HG02870 (cell line): ENCODE measurements at regions not wholly inside any gene's neighbourhood (a gene's known extent, or its start where the extent isn't known, plus 50 kb on each side); places are given as distances from the start of the nearest gene placed in this dataset.

Experiments used
- ATAC-seq: cut with Tn5 transposase; IDR thresholded peaks from one replicate; pipeline ENCODE4 v1.9.1; 2021; ENCODE audit warnings: mild to moderate bottlenecking, moderate library complexity; ENCODE audit not compliant: unreplicated experiment

- no peak for ATAC-seq
These were observed 1052.7 kb upstream of the CNTN5 start for GRCh38 chr11:97968071-97968470.

- ATAC-seq = no peak
These were observed 1048.0 kb upstream of the CNTN5 start for GRCh38 chr11:97972731-97973130.

DNA sequence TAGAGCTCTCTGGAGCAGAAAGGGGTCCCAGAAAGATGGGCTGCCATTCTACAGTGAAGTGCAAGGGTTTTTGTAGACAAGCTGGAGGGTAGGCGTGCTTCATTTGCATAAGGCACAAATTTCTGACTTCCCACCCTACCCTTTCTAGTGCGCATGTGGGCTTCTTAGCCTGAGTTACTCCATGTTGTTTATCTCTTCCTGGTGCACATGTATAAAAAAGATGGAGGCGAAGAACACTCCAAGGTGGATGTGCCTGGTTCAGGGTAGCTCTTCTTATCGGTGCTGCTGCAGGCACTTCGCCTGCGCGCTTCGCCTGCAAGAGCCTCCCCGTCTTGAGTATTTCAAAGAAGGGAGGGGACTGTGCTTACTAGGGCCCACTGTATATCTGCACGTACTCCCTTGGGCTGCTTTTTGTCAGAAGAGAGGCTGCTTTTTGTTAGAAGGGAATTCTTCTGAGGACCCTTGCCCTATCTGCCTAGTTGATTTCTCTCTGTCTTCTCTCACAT is 1047.3 kb upstream of the CNTN5 start:
- ATAC-seq = no peak

- no peak for ATAC-seq
These were observed 1045.8 kb upstream of the CNTN5 start for GRCh38 chr11:97974798-97975498.

DNA sequence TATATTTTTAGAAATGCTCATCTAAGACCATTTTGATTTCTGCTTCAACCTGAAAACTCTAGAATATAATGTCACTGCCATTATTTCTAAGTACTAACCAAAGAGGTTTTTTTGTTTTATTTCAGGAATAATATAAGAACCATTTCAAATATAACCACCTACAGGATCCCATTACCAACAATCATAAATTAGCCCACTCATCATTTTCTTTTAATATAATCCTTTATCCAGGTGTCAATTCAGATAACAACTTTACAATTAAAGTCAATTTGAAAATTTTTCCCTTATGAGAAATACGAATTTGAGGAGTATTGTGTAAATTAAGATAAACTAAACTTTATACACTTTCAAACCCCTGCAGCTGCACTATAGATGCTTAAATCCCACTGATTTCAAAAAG is 1043.0 kb upstream of the CNTN5 start:
- no peak for ATAC-seq

DNA sequence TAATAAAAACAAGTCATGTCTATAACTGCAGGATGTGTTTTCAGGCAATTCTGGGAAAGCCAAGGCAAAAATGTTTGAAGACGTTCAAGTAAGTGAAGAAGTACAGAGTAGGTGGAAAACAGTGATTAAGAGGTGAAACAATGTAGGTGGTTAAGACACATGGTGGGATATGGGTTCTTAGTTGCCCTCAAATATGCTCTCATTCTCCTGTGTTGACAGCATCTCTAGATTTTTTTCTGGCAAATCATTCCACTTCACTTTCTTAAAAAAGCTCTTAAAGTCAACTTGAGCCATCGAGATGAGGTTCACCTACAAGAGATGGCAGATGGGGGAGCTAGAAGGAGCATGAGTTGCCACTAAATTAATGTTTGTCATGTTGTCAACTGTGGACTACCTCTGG is 1041.0 kb upstream of the CNTN5 start:
- no peak for ATAC-seq

- no peak for ATAC-seq
These were observed 1038.2 kb upstream of the CNTN5 start for GRCh38 chr11:97982512-97982911.

GRCh38 chr11:97989121-97989520 is 1031.6 kb upstream of the CNTN5 start:
- ATAC-seq = no peak

DNA sequence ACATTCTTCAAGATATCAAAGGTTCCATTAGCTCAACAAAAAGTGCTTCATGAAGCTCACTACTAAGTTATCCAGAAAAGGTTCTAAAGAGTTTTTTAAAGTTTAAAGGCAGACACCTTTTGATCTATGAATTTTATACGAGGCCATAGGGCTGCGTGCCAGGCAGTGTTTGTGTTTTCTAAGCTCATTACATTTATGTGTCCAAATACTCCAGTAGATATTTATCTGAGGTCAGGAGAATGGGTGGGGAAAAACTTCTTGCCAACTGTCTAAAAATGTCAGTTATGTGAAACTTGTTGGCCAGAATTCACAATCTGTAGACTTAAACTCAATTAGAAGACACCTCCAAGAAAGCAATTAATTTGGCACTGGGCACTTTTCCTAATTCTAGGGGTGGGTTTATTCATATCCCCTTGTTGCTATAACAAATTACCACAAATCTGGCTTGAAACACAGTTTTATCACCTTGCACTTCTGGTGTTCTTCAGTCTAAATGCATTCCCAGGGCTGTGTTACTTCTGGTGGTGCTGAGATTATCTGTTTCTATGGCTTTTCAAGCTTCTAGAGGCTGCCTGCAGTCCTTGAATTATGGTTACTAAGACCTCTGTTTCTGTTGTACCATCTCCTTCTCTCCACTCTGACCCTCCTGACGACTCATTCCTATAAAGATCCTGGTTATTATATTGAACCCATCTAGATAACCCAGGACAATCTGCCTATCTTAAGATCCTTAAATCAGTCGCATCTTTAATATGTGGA is 1030.4 kb upstream of the CNTN5 start:
- no peak for ATAC-seq

- no peak for ATAC-seq
These were observed 1027.2 kb upstream of the CNTN5 start for GRCh38 chr11:97993562-97993961.

GRCh38 chr11:97995874-97996273 is 1024.9 kb upstream of the CNTN5 start:
- ATAC-seq = no peak

GRCh38 chr11:97996762-97997161 is 1024.0 kb upstream of the CNTN5 start:
- ATAC-seq = no peak

- no peak for ATAC-seq
These were observed 1017.0 kb upstream of the CNTN5 start for GRCh38 chr11:98003606-98004371.

GRCh38 chr11:98007072-98007471 is 1013.7 kb upstream of the CNTN5 start:
- no peak for ATAC-seq

DNA sequence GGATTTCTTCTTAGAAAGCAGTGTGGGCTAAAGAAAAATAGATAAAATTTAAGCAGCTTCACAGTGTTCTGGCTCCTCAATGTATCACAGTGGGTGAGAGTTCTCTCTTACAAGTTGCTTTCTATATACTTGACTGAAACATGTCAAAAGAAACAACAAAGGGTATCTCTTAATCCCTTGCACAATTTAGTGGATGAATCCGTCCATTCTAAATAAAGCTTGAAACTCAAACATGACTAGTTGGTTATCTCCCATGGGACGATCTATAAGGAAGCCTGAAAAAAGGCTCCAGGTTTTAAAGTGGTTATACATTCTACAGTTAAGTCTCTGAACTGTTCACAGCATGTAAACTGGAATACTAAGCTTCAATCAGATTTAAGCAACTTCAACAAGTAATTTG is 993.1 kb upstream of the CNTN5 start:
- ATAC-seq = no peak

- no peak for ATAC-seq
These were observed 990.9 kb upstream of the CNTN5 start for GRCh38 chr11:98029832-98030231.

DNA sequence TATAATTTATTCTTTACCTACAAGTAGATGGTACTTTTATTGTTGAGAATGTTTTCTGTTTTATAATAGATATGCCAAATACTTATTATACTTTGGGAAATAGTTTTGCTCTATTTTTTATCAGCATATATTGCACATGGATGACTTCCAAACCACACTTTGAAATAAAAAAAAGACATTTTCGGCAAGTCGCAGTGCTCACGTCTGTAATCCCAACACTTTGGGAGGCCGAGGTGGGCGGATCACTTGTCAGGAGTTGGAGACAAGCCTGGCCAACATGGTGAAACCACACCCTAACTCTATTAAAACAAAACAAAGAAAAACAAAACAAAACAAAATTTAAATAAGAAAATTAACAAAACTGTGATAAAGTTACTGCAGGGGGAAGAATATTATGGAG is 983.9 kb upstream of the CNTN5 start:
- no peak for ATAC-seq

GRCh38 chr11:98040061-98040808 is 980.5 kb upstream of the CNTN5 start:
- ATAC-seq = no peak

GRCh38 chr11:98047647-98048046 is 973.1 kb upstream of the CNTN5 start:
- no peak for ATAC-seq

GRCh38 chr11:98053851-98054250 is 966.9 kb upstream of the CNTN5 start:
- ATAC-seq = no peak

GRCh38 chr11:98056945-98057344 is 963.8 kb upstream of the CNTN5 start:
- ATAC-seq = no peak
